ENCODE measurements at regions not wholly inside any gene's neighbourhood (a gene's known extent, or its start where the extent isn't known, plus 50 kb on each side); places are given as distances from the start of the nearest gene placed in this dataset.
"Not testable (repeated sequence)": the region's sequence is repeated elsewhere in the genome, so short reads cannot be mapped to it uniquely, and the experiment has no call there.

DNA sequence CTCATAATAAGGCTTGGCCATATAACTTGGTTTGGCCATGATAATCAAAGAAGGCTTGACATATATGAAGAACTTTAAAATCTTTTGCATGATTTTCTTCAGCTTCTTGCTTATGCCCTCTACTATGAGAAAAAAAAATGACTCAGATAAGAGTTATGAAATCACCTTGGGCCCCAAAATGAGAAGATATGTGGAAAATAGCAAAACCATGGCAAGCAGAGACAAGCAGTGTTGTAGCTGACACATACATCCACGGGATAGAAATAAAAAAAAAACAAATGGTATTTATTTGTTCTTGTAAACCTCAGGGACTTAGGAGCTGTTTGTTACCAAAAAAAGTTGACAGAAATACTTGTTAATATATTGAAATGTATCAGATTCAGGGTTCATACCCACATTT is 614.8 kb upstream of the BCHE start:
- Histone ChIP-seq H3K9ac (ENCODE audit: low read depth, low read length) (no peak overlapping the region), H3K4me1 (ENCODE audit: insufficient read depth, low read length) (no peaks in the 10 kb centered on the region), H3K36me3 (ENCODE audit: insufficient read depth, low read length) (no peaks in the 10 kb centered on the region), H3K9me3 (ENCODE audit: control insufficient read depth, insufficient read depth, low read length) (no peaks in the 10 kb centered on the region)

DNA sequence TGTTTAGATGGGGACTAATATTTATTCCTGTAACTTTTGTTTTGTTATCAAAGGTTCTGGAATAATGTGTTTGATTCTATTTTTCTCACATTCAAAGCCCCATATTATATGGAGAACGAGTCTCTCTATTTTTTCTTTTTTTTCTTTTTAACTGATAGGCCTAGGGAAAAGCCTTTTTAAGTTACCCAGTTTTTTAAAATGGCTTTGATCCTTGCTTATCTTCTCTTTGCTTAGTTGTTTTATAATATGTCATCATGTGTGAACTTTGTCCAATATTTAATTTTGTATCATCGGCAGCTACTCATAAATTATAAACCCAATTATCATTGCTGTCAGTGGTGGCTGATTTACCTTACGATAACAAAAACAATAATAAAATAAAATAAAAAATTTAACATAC is 610.3 kb upstream of the BCHE start:
- no peaks in the 10 kb centered on the region for H3K9me3 ChIP-seq (ENCODE audit: control insufficient read depth, insufficient read depth, low read length)
- no peaks in the 10 kb centered on the region for H3K36me3 ChIP-seq (ENCODE audit: insufficient read depth, low read length)
- H3K4me1 ChIP-seq (ENCODE audit: insufficient read depth, low read length) = no peaks in the 10 kb centered on the region; the same call in 1 of the 2 replicates
- no peak overlapping the region for H3K9ac ChIP-seq (ENCODE audit: low read depth, low read length)

DNA sequence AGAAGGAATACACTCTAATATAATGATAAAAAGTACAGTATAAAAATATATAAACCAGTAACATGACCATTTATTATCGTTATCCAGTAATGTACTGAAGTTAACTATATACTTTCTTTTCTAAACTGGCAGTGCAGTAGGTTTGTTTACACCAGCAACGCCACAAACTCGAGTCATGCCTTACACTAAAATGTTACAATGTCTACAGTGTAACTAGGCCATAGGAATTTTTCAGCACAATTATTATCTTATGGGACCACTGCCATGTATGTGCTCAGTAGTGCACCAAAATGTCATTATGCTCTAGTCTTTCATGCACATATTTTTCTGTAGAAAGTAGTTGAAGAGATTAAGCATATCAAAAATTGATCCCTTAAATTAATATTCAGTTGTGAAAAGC is 609.8 kb upstream of the BCHE start:
- no peaks in the 10 kb centered on the region; the same call in 1 of the 2 replicates for H3K4me1 ChIP-seq (ENCODE audit: insufficient read depth, low read length)
- no peaks in the 10 kb centered on the region for H3K36me3 ChIP-seq (ENCODE audit: insufficient read depth, low read length)
- no peak overlapping the region for H3K9ac ChIP-seq (ENCODE audit: low read depth, low read length)
- H3K9me3 ChIP-seq (ENCODE audit: control insufficient read depth, insufficient read depth, low read length) = no peaks in the 10 kb centered on the region

DNA sequence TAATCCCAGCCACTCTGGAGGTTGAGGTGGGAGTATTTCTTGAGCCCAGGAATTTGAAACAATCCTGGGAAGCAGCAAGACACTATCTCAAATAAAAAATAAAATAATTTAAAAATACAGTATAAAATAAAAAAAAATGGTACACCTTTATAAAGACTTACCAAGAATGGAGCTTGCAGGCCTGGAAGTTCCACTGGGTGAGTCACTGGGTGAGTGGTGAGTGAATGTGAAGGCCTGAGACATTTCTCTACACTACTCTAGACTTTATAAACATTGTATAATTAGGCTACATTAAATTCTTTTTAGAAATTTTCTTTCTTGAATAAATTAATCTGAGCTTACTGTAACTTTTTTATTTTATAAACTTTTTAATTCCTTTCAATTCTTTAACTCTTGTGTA is 609.1 kb upstream of the BCHE start:
- H3K36me3 ChIP-seq (ENCODE audit: insufficient read depth, low read length) = no peaks in the 10 kb centered on the region
- no peak overlapping the region for H3K9ac ChIP-seq (ENCODE audit: low read depth, low read length)
- no peaks in the 10 kb centered on the region for H3K9me3 ChIP-seq (ENCODE audit: control insufficient read depth, insufficient read depth, low read length)
- H3K4me1 ChIP-seq (ENCODE audit: insufficient read depth, low read length) = no peaks in the 10 kb centered on the region; the same call in 1 of the 2 replicates

DNA sequence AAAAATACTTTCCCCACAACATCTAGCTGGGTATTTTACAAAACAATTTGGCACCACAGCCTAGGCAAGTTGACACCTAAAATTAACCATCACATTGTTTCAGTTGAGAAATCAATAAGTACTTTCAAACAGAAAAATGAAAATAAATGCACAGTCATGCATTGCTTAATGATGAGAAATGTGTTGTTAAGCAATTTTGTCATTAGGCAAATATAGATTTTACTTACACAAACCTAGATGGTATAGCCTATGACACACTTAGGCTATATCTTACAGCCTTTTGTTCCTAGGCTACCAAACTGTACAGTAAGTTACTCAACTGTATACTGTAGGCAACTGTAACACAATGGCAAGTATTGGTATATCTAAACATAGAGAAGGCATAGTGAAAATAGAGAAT is 608.6 kb upstream of the BCHE start:
- Histone ChIP-seq H3K9ac (ENCODE audit: low read depth, low read length) (no peak overlapping the region), H3K4me1 (ENCODE audit: insufficient read depth, low read length) (no peaks in the 10 kb centered on the region; the same call in 1 of the 2 replicates), H3K36me3 (ENCODE audit: insufficient read depth, low read length) (no peaks in the 10 kb centered on the region), H3K9me3 (ENCODE audit: control insufficient read depth, insufficient read depth, low read length) (no peaks in the 10 kb centered on the region)

- H3K9me3 ChIP-seq (ENCODE audit: control insufficient read depth, insufficient read depth, low read length) = no peaks in the 10 kb centered on the region
- no peaks in the 10 kb centered on the region for H3K36me3 ChIP-seq (ENCODE audit: insufficient read depth, low read length)
- H3K4me1 ChIP-seq (ENCODE audit: insufficient read depth, low read length) = no peaks in the 10 kb centered on the region; the same call in 1 of the 2 replicates
- no peak overlapping the region for H3K9ac ChIP-seq (ENCODE audit: low read depth, low read length)
Observed at GRCh38 chr3:166444756-166445155, 607.5 kb upstream of the BCHE start.

DNA sequence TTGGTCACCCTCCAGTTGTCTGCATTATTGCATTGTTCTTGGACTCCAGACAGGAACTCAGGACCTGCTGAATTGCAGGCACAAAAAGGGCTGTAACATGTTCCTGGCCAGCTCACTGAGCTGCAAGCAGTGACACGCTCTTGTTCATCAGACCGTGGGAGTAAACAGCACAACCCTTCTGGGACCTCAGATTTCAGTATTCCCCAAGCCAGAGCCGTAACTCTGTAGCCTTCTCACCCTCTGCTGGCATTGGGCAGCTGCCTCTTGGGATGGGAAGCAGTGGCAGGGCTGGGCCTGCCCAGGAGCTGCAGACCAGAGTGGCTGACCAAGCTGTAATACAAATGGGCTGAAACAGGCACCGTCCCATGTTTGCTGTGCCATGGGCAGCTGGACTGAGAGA is 607.1 kb upstream of the BCHE start:
- H3K36me3 ChIP-seq (ENCODE audit: insufficient read depth, low read length) = no peaks in the 10 kb centered on the region
- no peaks in the 10 kb centered on the region for H3K9me3 ChIP-seq (ENCODE audit: control insufficient read depth, insufficient read depth, low read length)
- no peaks in the 10 kb centered on the region; the same call in 1 of the 2 replicates for H3K4me1 ChIP-seq (ENCODE audit: insufficient read depth, low read length)

GRCh38 chr3:166435469-166436057 is 598.3 kb upstream of the BCHE start:
- Histone ChIP-seq H3K36me3 (ENCODE audit: insufficient read depth, low read length) (no peaks in the 10 kb centered on the region), H3K9ac (ENCODE audit: low read depth, low read length) (no peak overlapping the region), H3K4me1 (ENCODE audit: insufficient read depth, low read length) (no peaks in the 10 kb centered on the region), H3K9me3 (ENCODE audit: control insufficient read depth, insufficient read depth, low read length) (no peaks in the 10 kb centered on the region)

More for the DNA sequence above, 607.1 kb upstream of the BCHE start:
- H3K9ac ChIP-seq (ENCODE audit: low read depth, low read length) = no peak overlapping the region

- Histone ChIP-seq H3K4me1 (ENCODE audit: insufficient read depth, low read length) (no peaks in the 10 kb centered on the region), H3K36me3 (ENCODE audit: insufficient read depth, low read length) (no peaks in the 10 kb centered on the region), H3K9ac (ENCODE audit: low read depth, low read length) (no peak overlapping the region), H3K9me3 (ENCODE audit: control insufficient read depth, insufficient read depth, low read length) (no peaks in the 10 kb centered on the region)
Observed at GRCh38 chr3:166433060-166433459, 595.8 kb upstream of the BCHE start.

GRCh38 chr3:166425900-166426611 is 588.8 kb upstream of the BCHE start:
- Histone ChIP-seq H3K9ac (ENCODE audit: low read depth, low read length) (no peak overlapping the region), H3K4me1 (ENCODE audit: insufficient read depth, low read length) (peaks cover 4% of the 10 kb centered on the region; the same call in 1 of the 2 replicates), H3K9me3 (ENCODE audit: control insufficient read depth, insufficient read depth, low read length) (no peaks in the 10 kb centered on the region), H3K36me3 (ENCODE audit: insufficient read depth, low read length) (no peaks in the 10 kb centered on the region)

- Histone ChIP-seq H3K9me3 (ENCODE audit: control insufficient read depth, insufficient read depth, low read length) (no peaks in the 10 kb centered on the region), H3K4me1 (ENCODE audit: insufficient read depth, low read length) (peaks cover 4% of the 10 kb centered on the region; the same call in 1 of the 2 replicates), H3K9ac (ENCODE audit: low read depth, low read length) (no peak overlapping the region), H3K36me3 (ENCODE audit: insufficient read depth, low read length) (no peaks in the 10 kb centered on the region)
Observed at GRCh38 chr3:166425021-166425420, 587.8 kb upstream of the BCHE start.

DNA sequence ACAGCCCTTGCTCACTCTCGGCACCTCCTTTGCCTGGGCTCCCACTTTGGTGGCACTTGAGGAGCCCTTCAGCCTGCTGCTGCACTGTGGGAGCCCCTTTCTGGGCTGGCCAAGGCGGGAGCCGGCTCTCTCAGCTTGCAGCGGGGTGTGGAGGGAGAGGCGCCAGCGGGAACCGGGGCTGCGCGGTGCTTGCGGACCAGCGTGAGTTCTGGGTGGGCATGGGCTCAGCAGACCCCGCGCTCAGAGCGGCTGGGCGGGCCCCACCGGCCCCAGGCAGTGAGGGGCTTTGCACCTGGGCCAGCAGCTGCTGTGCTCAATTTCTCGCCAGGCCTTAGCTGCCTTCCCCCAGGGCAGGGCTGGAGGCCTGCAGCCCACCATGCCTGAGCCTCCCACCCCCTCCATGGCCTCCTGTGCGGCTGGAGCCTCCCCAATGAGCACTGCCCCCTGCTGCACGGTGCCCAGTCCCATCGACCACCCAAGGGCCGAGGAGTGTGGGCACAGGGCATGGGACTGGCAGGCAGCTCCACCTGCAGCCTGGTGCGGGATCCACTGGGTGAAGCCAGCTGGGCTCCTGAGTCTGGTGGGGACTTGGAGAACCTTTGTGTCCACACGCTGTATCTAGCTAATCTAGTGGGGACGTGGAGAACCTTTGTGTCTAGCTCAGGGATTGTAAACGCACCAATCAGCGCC is 586.7 kb upstream of the BCHE start:
- H3K36me3 ChIP-seq (ENCODE audit: insufficient read depth, low read length); H3K4me1 ChIP-seq (ENCODE audit: insufficient read depth, low read length); H3K9ac ChIP-seq (ENCODE audit: low read depth, low read length); H3K9me3 ChIP-seq (ENCODE audit: control insufficient read depth, insufficient read depth, low read length): not testable (repeated sequence)

DNA sequence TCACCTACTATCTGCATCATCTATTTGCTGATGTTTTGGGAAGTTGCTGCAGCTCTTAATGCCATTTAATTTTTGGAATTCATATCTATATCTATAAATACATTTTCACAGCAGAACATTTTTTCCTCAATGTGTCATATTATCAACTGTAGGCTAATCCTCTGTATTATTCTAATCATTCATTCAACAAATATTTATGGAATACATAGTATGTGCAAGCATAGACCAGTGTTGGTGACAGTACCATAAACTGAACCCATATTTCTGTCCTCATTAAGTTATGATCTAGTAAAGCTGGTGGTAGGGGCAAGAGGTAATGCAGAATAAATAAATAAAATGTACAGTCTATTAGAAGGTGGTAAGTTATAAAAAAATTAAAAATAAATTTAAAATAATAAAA is 585.3 kb upstream of the BCHE start:
- H3K9me3 ChIP-seq (ENCODE audit: control insufficient read depth, insufficient read depth, low read length) = no peaks in the 10 kb centered on the region
- H3K9ac ChIP-seq (ENCODE audit: low read depth, low read length) = no peak overlapping the region
- H3K36me3 ChIP-seq (ENCODE audit: insufficient read depth, low read length) = no peaks in the 10 kb centered on the region
- peaks cover 4% of the 10 kb centered on the region; the same call in 1 of the 2 replicates for H3K4me1 ChIP-seq (ENCODE audit: insufficient read depth, low read length)

DNA sequence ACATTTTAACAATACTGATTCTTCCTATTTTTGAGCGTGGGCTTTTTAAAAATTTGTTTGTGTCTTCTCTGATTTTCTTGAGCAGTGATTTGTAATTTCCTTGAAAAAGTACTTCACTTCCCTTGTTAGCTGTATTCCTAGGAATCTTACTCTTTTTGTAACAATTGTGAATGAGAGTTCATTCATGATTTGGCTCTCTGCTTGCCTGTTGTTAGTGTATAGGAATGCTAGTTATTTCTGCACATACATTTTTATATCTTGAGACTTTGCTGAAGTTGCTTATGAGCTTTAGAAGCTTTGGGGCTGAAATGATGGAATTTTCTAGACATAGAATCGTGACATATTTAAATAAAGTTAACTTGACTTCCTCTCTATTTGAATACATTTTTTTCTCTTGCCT is 582.8 kb upstream of the BCHE start:
- Histone ChIP-seq H3K9ac (ENCODE audit: low read depth, low read length) (no peak overlapping the region), H3K9me3 (ENCODE audit: control insufficient read depth, insufficient read depth, low read length) (no peaks in the 10 kb centered on the region), H3K4me1 (ENCODE audit: insufficient read depth, low read length) (no peaks in the 10 kb centered on the region), H3K36me3 (ENCODE audit: insufficient read depth, low read length) (no peaks in the 10 kb centered on the region)

GRCh38 chr3:166405896-166406295 is 568.7 kb upstream of the BCHE start:
- Histone ChIP-seq H3K4me1 (ENCODE audit: insufficient read depth, low read length) (no peaks in the 10 kb centered on the region), H3K36me3 (ENCODE audit: insufficient read depth, low read length) (no peaks in the 10 kb centered on the region), H3K9ac (ENCODE audit: low read depth, low read length) (no peak overlapping the region), H3K9me3 (ENCODE audit: control insufficient read depth, insufficient read depth, low read length) (no peaks in the 10 kb centered on the region)

All from ES-I3 (cell line).